UCSD-AML1 (cell line): ENCODE measurements at regions not wholly inside any gene's neighbourhood (a gene's known extent, or its start where the extent isn't known, plus 50 kb on each side); places are given as distances from the start of the nearest gene placed in this dataset.

Experiments used
- DNase-seq: peaks from one replicate; lab custom pipeline; 2025; ENCODE audit not compliant: unreplicated experiment; lab: John Stamatoyannopoulos, UW

- no peak for DNase-seq
Measured at GRCh38 chr5:56595566-56595965, 219.8 kb upstream of the MAP3K1 start.

DNA sequence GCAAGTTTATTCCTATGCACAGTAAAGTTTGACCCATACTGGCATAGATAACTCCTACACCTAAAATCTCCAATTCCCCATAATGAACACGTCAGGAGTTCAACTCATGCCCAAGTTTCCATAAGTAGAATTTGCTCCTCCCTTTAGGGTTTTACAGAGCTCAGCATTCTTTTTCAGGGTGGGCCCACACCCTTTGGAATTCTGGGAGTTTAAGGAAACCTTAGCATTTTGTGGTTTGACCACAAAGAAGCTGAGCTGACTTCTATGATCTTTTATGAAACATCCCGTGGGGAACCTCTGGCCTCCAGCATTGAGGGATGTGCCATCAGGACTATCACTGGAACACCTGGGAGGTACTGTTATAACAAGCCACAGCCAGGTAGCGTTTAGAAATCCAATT is 220.6 kb upstream of the MAP3K1 start:
- no peak for DNase-seq

GRCh38 chr5:56591081-56591480 is 224.3 kb upstream of the MAP3K1 start:
- no peak for DNase-seq

GRCh38 chr5:56589481-56589860 is 225.9 kb upstream of the MAP3K1 start:
- no peak for DNase-seq

- no peak for DNase-seq
Measured at GRCh38 chr5:56588636-56589480, 226.5 kb upstream of the MAP3K1 start.

DNA sequence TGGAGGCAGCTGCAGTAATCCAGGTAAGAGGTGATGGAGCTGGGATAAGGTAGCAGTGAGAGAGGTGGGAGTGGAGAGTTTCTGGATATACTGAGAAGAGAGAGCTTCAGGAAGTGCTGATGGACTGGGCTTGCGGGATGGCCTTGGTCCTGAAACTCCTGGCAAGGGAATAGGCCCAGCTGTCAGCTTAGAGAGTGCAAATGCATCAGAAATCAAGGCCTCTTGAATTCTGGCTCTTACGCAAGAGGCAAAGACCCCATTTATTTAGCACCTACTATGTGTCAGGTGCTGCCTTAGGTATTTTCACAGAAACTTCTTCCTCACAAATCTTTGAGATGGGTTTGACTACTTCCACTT is 227.2 kb upstream of the MAP3K1 start:
- DNase-seq, result no peak

GRCh38 chr5:56587381-56588130 is 227.8 kb upstream of the MAP3K1 start:
- no peak for DNase-seq

- DNase-seq, result no peak
Measured at GRCh38 chr5:56585999-56586691, 229.2 kb upstream of the MAP3K1 start.

DNA sequence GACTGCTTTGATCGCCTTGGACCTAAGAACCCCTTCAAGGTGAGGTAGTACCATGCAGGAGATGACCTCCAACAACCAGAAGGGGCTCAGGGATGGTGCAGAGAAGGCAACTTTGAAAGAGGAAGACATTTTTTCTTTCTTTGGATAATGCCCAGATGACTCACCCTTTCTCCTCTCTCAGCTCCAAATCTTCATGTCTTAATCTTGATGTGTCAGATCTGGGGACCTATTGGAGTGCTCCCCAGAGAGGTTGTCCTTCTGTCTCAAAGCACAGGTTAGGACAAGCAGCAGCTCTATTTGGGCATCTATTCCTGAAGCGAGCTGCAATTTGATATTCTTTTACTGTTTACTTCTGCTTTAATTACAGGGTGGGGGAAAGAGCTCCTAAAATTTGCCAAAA is 229.9 kb upstream of the MAP3K1 start:
- no peak for DNase-seq

DNA sequence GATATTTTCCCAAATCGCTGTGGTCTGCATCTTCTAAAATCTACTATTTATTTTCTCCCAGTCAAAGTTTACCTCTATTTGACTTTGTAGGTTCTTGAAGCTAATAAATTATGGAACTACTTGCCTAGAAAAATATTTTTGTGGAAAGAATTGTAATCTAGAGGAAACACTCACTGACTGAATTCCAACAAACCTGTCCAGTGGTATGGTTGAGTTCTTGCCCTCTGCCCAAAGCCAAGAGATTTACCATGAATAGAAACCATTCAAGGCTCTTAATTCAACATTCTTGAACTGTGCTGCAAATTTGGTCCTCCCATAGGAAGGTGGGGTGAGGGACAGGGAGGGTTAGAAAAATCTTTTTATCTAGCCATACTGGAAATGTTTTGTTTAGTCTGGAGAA is 233.9 kb upstream of the MAP3K1 start:
- no peak for DNase-seq

GRCh38 chr5:56580864-56581263 is 234.5 kb upstream of the MAP3K1 start:
- DNase-seq, result no peak

DNA sequence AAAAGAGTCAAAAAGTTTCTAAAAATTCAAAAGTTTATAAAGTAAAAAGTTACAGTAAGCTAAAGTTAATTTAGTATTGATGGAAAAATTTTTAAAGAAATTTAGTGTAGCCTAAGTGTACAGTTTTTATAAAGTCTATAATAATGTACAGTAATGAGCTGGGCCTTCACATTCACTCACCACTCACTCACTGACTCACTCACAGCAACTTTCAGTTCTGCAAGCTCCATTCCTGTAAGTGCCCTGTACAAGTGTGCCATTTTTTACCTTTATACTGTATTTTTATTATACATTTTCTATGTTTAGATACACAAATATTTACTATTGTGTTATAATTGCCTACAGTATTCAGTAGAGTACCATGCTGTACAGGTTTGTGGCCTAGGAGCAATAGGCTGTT is 239.5 kb upstream of the MAP3K1 start:
- DNase-seq, result no peak

GRCh38 chr5:56574778-56575177 is 240.6 kb upstream of the MAP3K1 start:
- no peak for DNase-seq

- no peak for DNase-seq
Measured at GRCh38 chr5:56569566-56569965, 245.8 kb upstream of the MAP3K1 start.

- DNase-seq, result no peak
Measured at GRCh38 chr5:56569076-56569475, 246.3 kb upstream of the MAP3K1 start.

- no peak for DNase-seq
Measured at GRCh38 chr5:56567278-56567677, 248.1 kb upstream of the MAP3K1 start.

DNA sequence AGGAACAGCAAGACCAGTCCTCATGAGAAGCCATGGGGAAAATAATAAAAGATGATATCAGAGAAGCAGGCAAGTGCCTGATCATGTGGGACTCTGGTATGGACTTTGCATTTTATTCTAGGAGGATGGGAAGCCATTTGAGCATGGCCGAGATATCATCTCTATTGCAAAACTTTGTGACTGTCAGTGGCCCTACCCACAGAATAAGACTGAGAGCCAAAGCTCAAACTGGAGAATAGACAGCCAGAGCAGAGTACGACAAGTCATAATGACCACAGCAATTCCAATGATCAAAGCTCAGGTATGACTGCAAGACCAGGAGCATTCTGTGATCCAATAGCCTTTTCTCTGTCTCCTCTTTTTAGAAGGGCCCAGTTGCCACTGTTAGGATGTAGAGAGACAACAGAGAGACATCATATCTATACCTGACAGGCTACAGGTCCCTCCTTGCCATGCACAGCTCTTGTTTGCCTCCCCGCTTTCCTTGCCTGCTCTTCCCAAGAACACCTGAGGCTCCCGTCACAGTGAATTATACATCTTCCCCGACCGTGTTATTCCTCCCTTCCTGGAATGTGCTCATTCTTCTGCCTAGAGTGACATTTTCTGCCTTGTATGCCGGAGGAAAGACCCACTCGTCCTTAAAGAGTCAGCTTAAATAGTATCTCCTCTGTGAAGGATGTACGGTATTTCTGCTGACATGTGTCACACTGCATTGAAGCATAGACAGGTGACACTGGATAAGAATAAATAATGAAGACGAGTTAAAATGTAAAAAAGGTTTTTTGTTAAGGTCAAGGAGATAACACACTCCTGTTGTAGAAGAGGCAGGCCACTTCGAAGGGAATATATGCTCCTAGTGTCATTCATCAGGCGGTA is 248.7 kb upstream of the MAP3K1 start:
- DNase-seq, result no peak

DNA sequence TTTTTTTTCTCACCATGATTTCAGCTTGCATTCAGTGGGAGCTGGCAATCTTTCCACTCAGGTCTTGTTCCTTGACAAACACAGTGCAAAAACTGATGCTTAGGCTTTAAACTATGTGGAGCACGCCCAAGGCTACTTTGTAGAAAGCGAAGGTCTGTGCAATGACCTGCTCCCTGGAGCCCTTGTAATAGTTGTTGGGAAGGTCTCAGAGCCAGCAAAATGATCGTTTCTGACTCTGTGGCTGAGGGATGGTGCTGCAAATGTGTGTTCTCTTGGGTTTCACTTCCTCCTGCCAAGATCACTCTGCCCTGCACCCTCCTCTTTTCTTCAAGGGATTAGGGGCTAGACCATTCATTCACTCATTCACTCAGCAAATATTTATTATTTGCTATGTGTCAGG is 249.7 kb upstream of the MAP3K1 start:
- DNase-seq, result no peak

DNA sequence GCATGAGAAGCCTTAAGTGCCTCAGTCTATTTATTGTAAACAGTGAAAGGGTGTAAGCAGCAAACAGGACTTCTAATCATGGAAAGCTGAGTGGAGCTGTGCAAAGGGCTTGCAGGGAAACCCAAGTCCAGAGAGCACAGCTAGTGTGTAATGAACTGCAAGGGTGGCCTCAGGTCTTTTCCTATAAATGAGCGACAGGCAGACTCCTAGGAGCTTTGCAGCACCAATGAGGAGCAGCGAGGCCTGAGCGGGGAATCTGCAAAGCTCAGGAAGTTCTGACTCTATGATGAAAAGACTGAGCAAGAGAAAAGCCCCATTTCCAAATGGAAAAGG is 250.1 kb upstream of the MAP3K1 start:
- DNase-seq, result no peak

DNA sequence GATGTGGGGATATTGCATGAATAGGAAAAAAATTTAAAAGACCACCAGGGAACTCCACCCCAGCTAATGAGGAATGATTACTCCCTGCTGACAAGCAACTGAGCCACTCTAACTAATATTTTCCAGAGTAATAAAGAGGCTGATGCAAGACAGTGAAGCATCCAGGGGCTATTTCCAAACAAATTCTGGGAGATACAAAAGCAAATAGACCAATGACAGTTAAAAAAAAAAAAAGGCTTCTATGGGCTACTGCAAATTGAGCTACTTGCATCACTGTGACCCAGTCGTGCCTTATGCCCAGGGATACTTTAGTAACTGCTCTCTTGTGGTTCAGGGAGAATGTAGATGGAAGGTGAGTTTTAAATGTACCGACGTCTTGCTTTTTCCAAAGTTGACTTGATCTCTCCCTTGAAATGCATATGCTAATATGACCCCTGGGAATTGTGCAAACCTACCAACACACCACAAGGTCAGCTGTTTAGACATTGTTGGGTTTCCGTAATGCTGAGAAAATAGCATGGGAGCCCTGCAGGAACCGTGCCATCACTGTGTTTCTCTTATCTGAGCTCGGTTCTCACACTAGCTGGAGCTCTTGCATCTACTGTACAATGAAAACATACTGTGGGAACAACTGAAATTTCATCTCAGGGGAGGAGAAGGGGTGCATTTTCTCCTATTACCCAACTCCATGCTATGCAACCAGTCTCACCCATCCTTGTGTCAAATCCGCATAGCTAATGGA is 250.6 kb upstream of the MAP3K1 start:
- no peak for DNase-seq
